MM.1S (cell line): ENCODE measurements at regions not wholly inside any gene's neighbourhood (a gene's known extent, or its start where the extent isn't known, plus 50 kb on each side); places are given as distances from the start of the nearest gene placed in this dataset.

Source experiments
- DNase-seq: peaks from one replicate; pipeline ENCODE4 v3.0.0-alpha.2; 2015
- H2AFZ ChIP-seq: fragments of 300-600 bp; sonication (generic); 2 replicates; pipeline ENCODE4 v1.6.0; 2016; ENCODE audit warnings: antibody characterized with exemption, low read length
- H3F3A ChIP-seq: fragments of 300-600 bp; sonication (generic); 2 replicates; pipeline ENCODE4 v1.6.1; 2016; ENCODE audit warnings: mild to moderate bottlenecking, antibody characterized with exemption, low read length, moderate library complexity, mixed read lengths; ENCODE audit not compliant: insufficient read depth
- H3K27ac ChIP-seq: fragments of 300-600 bp; sonication (generic); 2 replicates; pipeline ENCODE4 v1.5.1; 2016; ENCODE audit warnings: mild to moderate bottlenecking, low read length
- H3K27me3 ChIP-seq: fragments of 300-600 bp; sonication (generic); replicated peaks from 2 replicates; pipeline ENCODE4 v1.6.0; 2016; ENCODE audit warnings: low read length; ENCODE audit not compliant: insufficient read depth
- H3K36me3 ChIP-seq: fragments of 300-600 bp; sonication (generic); replicated peaks from 2 replicates; pipeline ENCODE4 v1.6.1; 2016; ENCODE audit warnings: mild to moderate bottlenecking, low read length, mixed read lengths; ENCODE audit not compliant: insufficient read depth
- H3K4me1 ChIP-seq: fragments of 300-600 bp; sonication (generic); 2 replicates; pipeline ENCODE4 v1.6.1; 2016; ENCODE audit warnings: low read length, mixed read lengths
- H3K4me2 ChIP-seq: fragments of 300-600 bp; sonication (generic); 2 replicates; pipeline ENCODE4 v1.6.0; 2016; ENCODE audit warnings: low read depth, low read length
- H3K4me3 ChIP-seq: fragments of 300-600 bp; sonication (generic); 2 replicates; pipeline ENCODE4 v1.5.1; 2016; ENCODE audit warnings: low read length, mixed read lengths
- H3K79me2 ChIP-seq: fragments of 300-600 bp; sonication (generic); 2 replicates; pipeline ENCODE4 v1.6.1; 2016; ENCODE audit warnings: mixed run types, low read length, mixed read lengths
- H3K9ac ChIP-seq: fragments of 300-600 bp; sonication (generic); 2 replicates; pipeline ENCODE4 v1.6.1; 2016; ENCODE audit warnings: low read length, mixed read lengths
- H3K9me2 ChIP-seq: fragments of 300-600 bp; sonication (generic); replicated peaks from 2 replicates; pipeline ENCODE4 v1.6.1; 2016; ENCODE audit warnings: mild to moderate bottlenecking, low read length, mixed read lengths; ENCODE audit not compliant: insufficient read depth
- H3K9me3 ChIP-seq: fragments of 300-600 bp; sonication (generic); replicated peaks from 2 replicates; pipeline ENCODE4 v1.6.1; 2016; ENCODE audit warnings: mild to moderate bottlenecking, low read length, mixed read lengths; ENCODE audit not compliant: insufficient read depth
- H4K20me1 ChIP-seq: fragments of 300-600 bp; sonication (generic); 2 replicates; pipeline ENCODE4 v1.6.1; 2016; ENCODE audit warnings: mild to moderate bottlenecking, low read length, moderate library complexity, mixed read lengths; ENCODE audit not compliant: insufficient read depth
- CTCF ChIP-seq: fragments of 300-600 bp; sonication (generic); IDR thresholded peaks from 2 replicates; pipeline ENCODE4 v1.5.1; 2016; ENCODE audit warnings: antibody characterized with exemption, low read length, mixed read lengths
- EZH2 ChIP-seq: fragments of 300-600 bp; sonication (generic); optimal IDR thresholded peaks from 2 replicates; pipeline ENCODE3; 2017; ENCODE audit warnings: low read depth, mild to moderate bottlenecking, antibody characterized with exemption, low read length, mixed read lengths
- EZH2phosphoT487 ChIP-seq: fragments of 300-600 bp; sonication (generic); IDR thresholded peaks from 2 replicates; pipeline ENCODE4 v1.6.1; 2018; ENCODE audit warnings: antibody characterized with exemption, low read length

- H3K9ac ChIP-seq: no peak overlapping the region
- no peak overlapping the region for H2AFZ ChIP-seq
- H3K9me2 ChIP-seq: no peaks in the 10 kb centered on the region
- H3K79me2 ChIP-seq: no peaks in the 10 kb centered on the region
- H3K9me3 ChIP-seq: no peaks in the 10 kb centered on the region
- no peaks in the 10 kb centered on the region for H3K36me3 ChIP-seq
- no peaks in the 10 kb centered on the region for H3K4me1 ChIP-seq
- no peak overlapping the region for H3K4me3 ChIP-seq
- no peak for TF ChIP-seq EZH2
- no peak for TF ChIP-seq CTCF
- TF ChIP-seq EZH2phosphoT487: no peak
- DNase-seq: no peak
- no peak overlapping the region for H3K27ac ChIP-seq
- no peaks in the 10 kb centered on the region for H3K27me3 ChIP-seq
- no peaks in the 10 kb centered on the region for H4K20me1 ChIP-seq
- H3K4me2 ChIP-seq: no peak overlapping the region
- no peaks in the 10 kb centered on the region for H3F3A ChIP-seq
Measured at GRCh38 chr4:44984083-44984482, 257.7 kb upstream of the GNPDA2 start.

DNA sequence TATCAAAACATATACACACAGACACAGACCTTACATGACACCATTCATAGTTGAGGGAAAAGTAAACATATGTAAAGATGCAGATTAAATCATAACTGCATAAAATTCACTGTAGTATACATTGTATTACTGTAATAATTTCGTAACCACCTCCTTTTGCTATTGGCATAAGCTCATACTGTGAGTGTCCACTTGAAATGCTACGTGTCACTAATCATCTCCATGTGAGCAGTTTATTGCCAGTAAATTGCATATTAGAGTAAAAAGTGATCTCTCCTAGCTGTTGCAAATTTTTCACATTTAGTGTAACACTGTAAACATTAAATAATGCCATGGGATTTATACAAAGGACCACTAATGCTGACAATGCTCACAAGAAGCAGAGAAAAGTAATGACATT, 256.7 kb upstream of the GNPDA2 start:
- no peak overlapping the region for H3K4me3 ChIP-seq
- H3K9me2 ChIP-seq: no peaks in the 10 kb centered on the region
- H3K36me3 ChIP-seq: no peaks in the 10 kb centered on the region
- TF ChIP-seq CTCF (no peak), EZH2phosphoT487 (no peak), EZH2 (no peak)
- no peak overlapping the region for H3K4me2 ChIP-seq
- H4K20me1 ChIP-seq: no peaks in the 10 kb centered on the region
- no peak overlapping the region for H2AFZ ChIP-seq
- H3K79me2 ChIP-seq: no peaks in the 10 kb centered on the region
- no peaks in the 10 kb centered on the region for H3K27me3 ChIP-seq
- no peak overlapping the region for H3K9ac ChIP-seq
- DNase-seq: no peak
- no peaks in the 10 kb centered on the region for H3F3A ChIP-seq
- no peaks in the 10 kb centered on the region for H3K4me1 ChIP-seq
- no peaks in the 10 kb centered on the region for H3K9me3 ChIP-seq
- no peak overlapping the region for H3K27ac ChIP-seq

DNA sequence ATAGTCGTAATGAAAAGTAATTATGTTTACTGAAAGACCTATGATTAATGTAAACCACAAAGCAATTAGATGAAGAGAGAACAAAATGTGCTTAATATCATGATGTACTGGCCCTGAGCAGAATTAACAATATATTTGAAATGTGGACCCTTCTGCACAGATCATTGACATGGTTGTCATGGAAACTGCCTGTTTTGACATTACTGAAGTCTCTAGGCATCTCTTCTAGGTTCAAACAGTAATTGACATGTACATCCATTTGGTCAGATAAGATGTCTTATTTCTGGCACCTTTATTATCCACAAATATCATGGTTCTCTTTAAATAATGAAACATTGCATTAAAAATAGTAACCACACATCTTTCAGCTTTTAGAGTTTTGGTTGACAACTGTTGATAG, 251.7 kb upstream of the GNPDA2 start:
- H3K4me1 ChIP-seq: no peaks in the 10 kb centered on the region
- H3K27me3 ChIP-seq: no peaks in the 10 kb centered on the region
- H3F3A ChIP-seq: no peaks in the 10 kb centered on the region
- no peak overlapping the region for H3K9ac ChIP-seq
- no peaks in the 10 kb centered on the region for H3K9me2 ChIP-seq
- no peaks in the 10 kb centered on the region for H3K9me3 ChIP-seq
- no peak for TF ChIP-seq CTCF
- no peak overlapping the region for H3K4me3 ChIP-seq
- no peaks in the 10 kb centered on the region for H3K36me3 ChIP-seq
- no peak overlapping the region for H3K4me2 ChIP-seq
- no peaks in the 10 kb centered on the region for H4K20me1 ChIP-seq
- no peak overlapping the region for H3K27ac ChIP-seq
- no peaks in the 10 kb centered on the region for H3K79me2 ChIP-seq
- H2AFZ ChIP-seq: no peak overlapping the region
- no peak for DNase-seq
